HepG2 (cell line): ENCODE measurements at regions not wholly inside any gene's neighbourhood (a gene's known extent, or its start where the extent isn't known, plus 50 kb on each side); places are given as distances from the start of the nearest gene placed in this dataset.

Experiments
- ATAD3A ChIP-seq: sonication (generic); formaldehyde crosslinking; IDR thresholded peaks from 2 replicates; pipeline ENCODE4 v1.4.0; 2020; ENCODE audit warnings: missing genetic modification reagents
- CEBPG ChIP-seq: IDR thresholded peaks from 2 replicates; pipeline ENCODE4 v1.6.1; 2016
- GPN1 ChIP-seq: sonication (generic); formaldehyde crosslinking; IDR thresholded peaks from 2 replicates; pipeline ENCODE4 v1.5.1; 2020; ENCODE audit warnings: missing genetic modification reagents, borderline replicate concordance
- IRX3 ChIP-seq: sonication (generic); formaldehyde crosslinking; IDR thresholded peaks from 2 replicates; pipeline ENCODE4 v1.8.1; 2023; ENCODE audit warnings: mild to moderate bottlenecking, low read depth, missing genetic modification reagents, borderline replicate concordance
- JUN ChIP-seq: sonication (generic); formaldehyde crosslinking; IDR thresholded peaks from 2 replicates; pipeline ENCODE4 v1.4.0; 2020; ENCODE audit warnings: mild to moderate bottlenecking, missing genetic modification reagents
- KLF13 ChIP-seq: sonication (generic); formaldehyde crosslinking; IDR thresholded peaks from 2 replicates; pipeline ENCODE4 v1.4.0; 2020; ENCODE audit warnings: mild to moderate bottlenecking, missing genetic modification reagents
- MBD4 ChIP-seq: IDR thresholded peaks from 2 replicates; pipeline ENCODE4 v1.6.1; 2012; ENCODE audit warnings: low read length, inconsistent platforms, borderline replicate concordance
- MIER3 ChIP-seq: IDR thresholded peaks from 2 replicates; pipeline ENCODE4 v1.6.1; 2016; ENCODE audit warnings: missing compliant biosample characterization, borderline replicate concordance
- MLLT10 ChIP-seq: sonication (generic); formaldehyde crosslinking; IDR thresholded peaks from 2 replicates; pipeline ENCODE4 v1.4.0; 2020; ENCODE audit warnings: missing genetic modification reagents
- NFKBIZ ChIP-seq: IDR thresholded peaks from 2 replicates; pipeline ENCODE4 v1.6.1; 2018; ENCODE audit warnings: missing genetic modification reagents, missing compliant biosample characterization
- SP5 ChIP-seq: IDR thresholded peaks from 2 replicates; pipeline ENCODE4 v1.6.1; 2016; ENCODE audit warnings: low read depth, borderline replicate concordance
- ZNF354B ChIP-seq: sonication (generic); formaldehyde crosslinking; IDR thresholded peaks from 2 replicates; pipeline ENCODE4 v1.8.0; 2022; ENCODE audit warnings: mild to moderate bottlenecking, missing genetic modification reagents
- ZNF615 ChIP-seq: sonication (generic); formaldehyde crosslinking; IDR thresholded peaks from 2 replicates; pipeline ENCODE4 v1.5.0; 2020; ENCODE audit warnings: mild to moderate bottlenecking, missing genetic modification reagents, borderline replicate concordance
- ZNF644 ChIP-seq: IDR thresholded peaks from 2 replicates; pipeline ENCODE4 v1.6.1; 2016; ENCODE audit warnings: low read depth
- ZNF792 ChIP-seq: IDR thresholded peaks from 2 replicates; pipeline ENCODE4 v1.6.1; 2016
- TF ChIP-seq, protein P1 (sequence below): sonication (generic); formaldehyde crosslinking; IDR thresholded peaks from 2 replicates; pipeline ENCODE4 v1.8.1; 2023; ENCODE audit warnings: mild to moderate bottlenecking, inconsistent platforms, moderate library complexity, missing genetic modification reagents, borderline replicate concordance
- TF ChIP-seq, protein P2 (sequence below): sonication (generic); formaldehyde crosslinking; IDR thresholded peaks from 2 replicates; pipeline ENCODE4 v1.5.1; 2020; ENCODE audit warnings: missing genetic modification reagents, mild to moderate bottlenecking, borderline replicate concordance
- TF ChIP-seq, protein P3 (sequence below): sonication (generic); formaldehyde crosslinking; IDR thresholded peaks from 2 replicates; pipeline ENCODE4 v1.9.0; 2022; ENCODE audit warnings: low read depth, missing genetic modification reagents
- TF ChIP-seq, protein P4 (sequence below): sonication (generic); formaldehyde crosslinking; IDR thresholded peaks from 2 replicates; pipeline ENCODE4 v1.5.1; 2020; ENCODE audit warnings: missing genetic modification reagents, mild to moderate bottlenecking, borderline replicate concordance
- TF ChIP-seq, protein P5 (sequence below): sonication (generic); formaldehyde crosslinking; IDR thresholded peaks from 2 replicates; pipeline ENCODE4 v1.5.0; 2020; ENCODE audit warnings: missing genetic modification reagents
- TF ChIP-seq, protein P6 (sequence below): sonication (generic); formaldehyde crosslinking; IDR thresholded peaks from 2 replicates; pipeline ENCODE4 v1.4.0; 2020; ENCODE audit warnings: missing genetic modification reagents, borderline replicate concordance

DNA sequence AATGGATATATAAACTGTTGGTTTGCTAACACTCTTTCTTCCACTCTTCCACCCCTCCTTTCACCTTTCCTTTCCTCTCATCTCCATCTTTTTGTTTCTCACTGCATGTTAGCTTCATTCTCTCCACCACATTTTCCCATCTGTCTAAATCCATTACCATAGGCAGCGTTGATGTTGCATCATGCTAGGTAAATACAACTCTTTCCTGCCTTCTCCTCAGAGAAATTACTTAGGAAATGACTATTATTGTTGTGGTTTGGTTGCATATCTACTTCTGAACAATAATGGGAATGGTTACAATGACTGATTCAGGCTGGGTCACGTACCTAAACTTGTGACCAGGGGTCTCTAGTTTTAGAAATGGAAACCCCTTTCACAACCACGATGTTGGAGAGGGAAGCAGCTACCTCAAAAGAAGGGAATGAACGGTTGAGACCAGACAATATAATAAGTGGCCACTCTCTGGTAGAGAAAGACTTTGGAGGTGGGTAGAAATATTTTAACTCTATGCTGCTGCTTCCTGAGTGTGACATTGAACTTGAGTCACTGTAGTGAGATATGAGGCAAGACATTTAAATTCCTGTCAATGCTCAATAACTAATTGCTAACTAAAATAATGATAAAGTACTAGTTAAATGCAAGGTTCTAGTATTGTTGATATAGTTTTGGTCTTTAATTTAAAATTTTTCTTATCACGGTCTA, 314.1 kb upstream of the TGFBR2 start (continued):
- TF ChIP-seq, protein P1, sequence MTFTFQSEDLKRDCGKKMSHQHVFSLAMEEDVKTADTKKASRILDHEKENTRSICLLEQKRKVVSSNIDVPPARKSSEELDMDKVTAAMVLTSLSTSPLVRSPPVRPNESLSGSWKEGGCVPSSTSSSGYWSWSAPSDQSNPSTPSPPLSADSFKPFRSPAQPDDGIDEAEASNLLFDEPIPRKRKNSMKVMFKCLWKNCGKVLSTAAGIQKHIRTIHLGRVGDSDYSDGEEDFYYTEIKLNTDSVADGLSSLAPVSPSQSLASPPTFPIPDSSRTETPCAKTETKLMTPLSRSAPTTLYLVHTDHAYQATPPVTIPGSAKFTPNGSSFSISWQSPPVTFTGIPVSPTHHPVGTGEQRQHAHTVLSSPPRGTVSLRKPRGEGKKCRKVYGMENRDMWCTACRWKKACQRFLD = no peak
- TF ChIP-seq MIER3 (CRISPR knock-in tag) (peak; percentile 66; the same call in 1 of the 2 replicates), NFKBIZ (peak; percentile 65; the same call in 1 of the 2 replicates), GPN1 (CRISPR knock-in tag) (no peak), ZNF792 (CRISPR knock-in tag) (no peak; the same call in 1 of the 2 replicates), KLF13 (no peak), ATAD3A (CRISPR knock-in tag) (no peak), SP5 (no peak), MLLT10 (CRISPR knock-in tag) (no peak), JUN (CRISPR knock-in tag) (no peak), CEBPG (CRISPR knock-in tag) (peak; percentile 98), ZNF615 (no peak), MBD4 (no peak; the same call in 1 of the 2 replicates), ZNF354B (CRISPR knock-in tag) (no peak), ZNF644 (peak; percentile 100), IRX3 (CRISPR knock-in tag) (no peak)
- TF ChIP-seq, protein P2, sequence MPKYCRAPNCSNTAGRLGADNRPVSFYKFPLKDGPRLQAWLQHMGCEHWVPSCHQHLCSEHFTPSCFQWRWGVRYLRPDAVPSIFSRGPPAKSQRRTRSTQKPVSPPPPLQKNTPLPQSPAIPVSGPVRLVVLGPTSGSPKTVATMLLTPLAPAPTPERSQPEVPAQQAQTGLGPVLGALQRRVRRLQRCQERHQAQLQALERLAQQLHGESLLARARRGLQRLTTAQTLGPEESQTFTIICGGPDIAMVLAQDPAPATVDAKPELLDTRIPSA (CRISPR knock-in tag) = no peak
- TF ChIP-seq, protein P3, sequence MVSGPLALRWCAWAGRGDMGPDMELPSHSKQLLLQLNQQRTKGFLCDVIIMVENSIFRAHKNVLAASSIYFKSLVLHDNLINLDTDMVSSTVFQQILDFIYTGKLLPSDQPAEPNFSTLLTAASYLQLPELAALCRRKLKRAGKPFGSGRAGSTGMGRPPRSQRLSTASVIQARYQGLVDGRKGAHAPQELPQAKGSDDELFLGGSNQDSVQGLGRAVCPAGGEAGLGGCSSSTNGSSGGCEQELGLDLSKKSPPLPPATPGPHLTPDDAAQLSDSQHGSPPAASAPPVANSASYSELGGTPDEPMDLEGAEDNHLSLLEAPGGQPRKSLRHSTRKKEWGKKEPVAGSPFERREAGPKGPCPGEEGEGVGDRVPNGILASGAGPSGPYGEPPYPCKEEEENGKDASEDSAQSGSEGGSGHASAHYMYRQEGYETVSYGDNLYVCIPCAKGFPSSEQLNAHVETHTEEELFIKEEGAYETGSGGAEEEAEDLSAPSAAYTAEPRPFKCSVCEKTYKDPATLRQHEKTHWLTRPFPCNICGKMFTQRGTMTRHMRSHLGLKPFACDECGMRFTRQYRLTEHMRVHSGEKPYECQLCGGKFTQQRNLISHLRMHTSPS (CRISPR knock-in tag) = no peak
- TF ChIP-seq, protein P4, sequence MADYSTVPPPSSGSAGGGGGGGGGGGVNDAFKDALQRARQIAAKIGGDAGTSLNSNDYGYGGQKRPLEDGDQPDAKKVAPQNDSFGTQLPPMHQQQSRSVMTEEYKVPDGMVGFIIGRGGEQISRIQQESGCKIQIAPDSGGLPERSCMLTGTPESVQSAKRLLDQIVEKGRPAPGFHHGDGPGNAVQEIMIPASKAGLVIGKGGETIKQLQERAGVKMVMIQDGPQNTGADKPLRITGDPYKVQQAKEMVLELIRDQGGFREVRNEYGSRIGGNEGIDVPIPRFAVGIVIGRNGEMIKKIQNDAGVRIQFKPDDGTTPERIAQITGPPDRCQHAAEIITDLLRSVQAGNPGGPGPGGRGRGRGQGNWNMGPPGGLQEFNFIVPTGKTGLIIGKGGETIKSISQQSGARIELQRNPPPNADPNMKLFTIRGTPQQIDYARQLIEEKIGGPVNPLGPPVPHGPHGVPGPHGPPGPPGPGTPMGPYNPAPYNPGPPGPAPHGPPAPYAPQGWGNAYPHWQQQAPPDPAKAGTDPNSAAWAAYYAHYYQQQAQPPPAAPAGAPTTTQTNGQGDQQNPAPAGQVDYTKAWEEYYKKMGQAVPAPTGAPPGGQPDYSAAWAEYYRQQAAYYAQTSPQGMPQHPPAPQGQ (CRISPR knock-in tag) = no peak
- TF ChIP-seq, protein P5, sequence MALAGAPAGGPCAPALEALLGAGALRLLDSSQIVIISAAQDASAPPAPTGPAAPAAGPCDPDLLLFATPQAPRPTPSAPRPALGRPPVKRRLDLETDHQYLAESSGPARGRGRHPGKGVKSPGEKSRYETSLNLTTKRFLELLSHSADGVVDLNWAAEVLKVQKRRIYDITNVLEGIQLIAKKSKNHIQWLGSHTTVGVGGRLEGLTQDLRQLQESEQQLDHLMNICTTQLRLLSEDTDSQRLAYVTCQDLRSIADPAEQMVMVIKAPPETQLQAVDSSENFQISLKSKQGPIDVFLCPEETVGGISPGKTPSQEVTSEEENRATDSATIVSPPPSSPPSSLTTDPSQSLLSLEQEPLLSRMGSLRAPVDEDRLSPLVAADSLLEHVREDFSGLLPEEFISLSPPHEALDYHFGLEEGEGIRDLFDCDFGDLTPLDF = no peak
- TF ChIP-seq, protein P6, sequence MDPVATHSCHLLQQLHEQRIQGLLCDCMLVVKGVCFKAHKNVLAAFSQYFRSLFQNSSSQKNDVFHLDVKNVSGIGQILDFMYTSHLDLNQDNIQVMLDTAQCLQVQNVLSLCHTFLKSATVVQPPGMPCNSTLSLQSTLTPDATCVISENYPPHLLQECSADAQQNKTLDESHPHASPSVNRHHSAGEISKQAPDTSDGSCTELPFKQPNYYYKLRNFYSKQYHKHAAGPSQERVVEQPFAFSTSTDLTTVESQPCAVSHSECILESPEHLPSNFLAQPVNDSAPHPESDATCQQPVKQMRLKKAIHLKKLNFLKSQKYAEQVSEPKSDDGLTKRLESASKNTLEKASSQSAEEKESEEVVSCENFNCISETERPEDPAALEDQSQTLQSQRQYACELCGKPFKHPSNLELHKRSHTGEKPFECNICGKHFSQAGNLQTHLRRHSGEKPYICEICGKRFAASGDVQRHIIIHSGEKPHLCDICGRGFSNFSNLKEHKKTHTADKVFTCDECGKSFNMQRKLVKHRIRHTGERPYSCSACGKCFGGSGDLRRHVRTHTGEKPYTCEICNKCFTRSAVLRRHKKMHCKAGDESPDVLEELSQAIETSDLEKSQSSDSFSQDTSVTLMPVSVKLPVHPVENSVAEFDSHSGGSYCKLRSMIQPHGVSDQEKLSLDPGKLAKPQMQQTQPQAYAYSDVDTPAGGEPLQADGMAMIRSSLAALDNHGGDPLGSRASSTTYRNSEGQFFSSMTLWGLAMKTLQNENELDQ = no peak
